HG02571 (cell line): ENCODE measurements at regions not wholly inside any gene's neighbourhood (a gene's known extent, or its start where the extent isn't known, plus 50 kb on each side); places are given as distances from the start of the nearest gene placed in this dataset.
"Not testable (repeated sequence)": the region's sequence is repeated elsewhere in the genome, so short reads cannot be mapped to it uniquely, and the experiment has no call there.

ENCODE experiments used
- ATAC-seq: cut with Tn5 transposase; IDR thresholded peaks from one replicate; pipeline ENCODE4 v1.9.1; 2021; ENCODE audit warnings: mild to moderate bottlenecking, moderate library complexity; ENCODE audit not compliant: unreplicated experiment

GRCh38 chr4:23970201-23970850 is 80.5 kb upstream of the PPARGC1A start:
- ATAC-seq: no peak

DNA sequence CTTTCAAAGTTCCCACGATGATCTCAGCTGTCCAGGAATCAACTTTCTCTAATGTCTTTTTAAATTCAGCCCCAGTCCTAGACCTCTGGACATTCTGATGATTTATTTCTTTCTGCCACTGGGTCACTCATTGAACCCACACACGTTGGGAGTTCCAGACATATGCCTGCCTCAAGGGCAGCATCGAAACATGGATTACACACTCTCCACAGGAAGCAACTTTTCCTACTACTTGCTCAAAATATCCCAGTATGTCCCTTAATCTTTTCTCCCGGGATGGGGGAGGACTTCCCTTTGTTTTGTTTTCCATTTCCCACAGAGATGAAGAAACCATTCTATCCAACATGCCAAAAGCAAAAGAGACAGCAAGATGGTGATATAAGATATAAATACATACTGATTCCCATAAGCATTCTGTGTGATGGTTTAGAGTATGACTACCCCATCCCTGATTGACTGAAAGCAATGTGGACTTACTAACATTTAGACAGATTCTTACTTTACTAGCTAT is 79.8 kb upstream of the PPARGC1A start:
- no peak for ATAC-seq

DNA sequence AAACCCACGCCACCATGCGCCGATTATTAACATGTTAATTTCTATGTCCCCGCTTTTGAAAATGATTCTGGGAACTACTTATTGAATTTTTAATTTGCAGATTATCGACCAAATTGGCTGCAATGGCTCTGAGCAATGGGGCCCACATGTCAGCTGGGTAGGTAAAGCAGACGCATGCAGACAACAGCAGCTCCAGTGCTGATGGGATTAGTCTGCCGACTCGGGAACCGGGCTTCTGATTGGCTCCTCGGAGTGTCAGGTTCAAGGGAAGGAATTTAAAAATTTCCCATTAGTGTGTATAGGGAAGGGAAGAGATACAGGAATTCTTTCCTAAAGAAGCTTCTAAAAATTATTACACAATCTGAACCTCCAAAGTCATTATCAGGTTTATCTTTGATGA is 77.4 kb upstream of the PPARGC1A start:
- ATAC-seq: no peak

DNA sequence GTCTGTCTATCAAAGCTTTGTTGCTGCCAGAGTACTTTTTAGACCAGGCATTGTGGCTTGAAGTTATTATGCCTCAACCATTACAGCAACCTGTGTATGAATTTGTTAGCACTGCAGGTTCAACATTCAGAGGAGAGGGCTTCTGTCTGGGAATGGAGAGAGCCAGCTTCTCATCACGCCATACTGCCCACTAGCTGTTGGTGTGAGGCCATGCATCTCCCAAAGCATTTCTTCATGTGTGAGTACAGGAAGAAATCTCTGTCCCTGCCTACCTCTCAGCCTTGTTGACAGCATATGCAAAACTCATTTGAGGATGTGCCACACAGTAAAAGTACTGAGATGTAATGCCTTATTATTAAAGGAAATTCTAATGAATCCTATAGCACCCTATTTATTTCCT is 76.9 kb upstream of the PPARGC1A start:
- ATAC-seq: no peak

DNA sequence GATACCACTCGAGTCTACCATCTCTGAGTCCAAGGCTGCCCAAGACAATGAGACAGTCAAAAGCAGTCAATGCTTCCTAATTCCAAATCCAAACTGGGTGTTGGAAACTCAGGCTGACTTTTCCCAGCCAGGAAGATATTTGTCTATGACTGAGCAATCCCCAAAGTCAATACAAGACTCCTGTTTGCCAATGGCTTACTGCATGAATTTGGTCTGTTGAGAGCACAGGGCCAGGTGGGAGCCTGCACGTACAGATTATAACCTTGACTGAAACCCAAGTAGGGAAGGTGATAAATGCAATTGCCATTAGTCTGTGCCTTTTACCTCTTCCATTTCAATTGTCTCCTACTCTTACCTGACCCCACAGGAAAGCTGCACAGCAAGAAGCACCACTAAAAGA is 72.6 kb upstream of the PPARGC1A start:
- no peak for ATAC-seq

DNA sequence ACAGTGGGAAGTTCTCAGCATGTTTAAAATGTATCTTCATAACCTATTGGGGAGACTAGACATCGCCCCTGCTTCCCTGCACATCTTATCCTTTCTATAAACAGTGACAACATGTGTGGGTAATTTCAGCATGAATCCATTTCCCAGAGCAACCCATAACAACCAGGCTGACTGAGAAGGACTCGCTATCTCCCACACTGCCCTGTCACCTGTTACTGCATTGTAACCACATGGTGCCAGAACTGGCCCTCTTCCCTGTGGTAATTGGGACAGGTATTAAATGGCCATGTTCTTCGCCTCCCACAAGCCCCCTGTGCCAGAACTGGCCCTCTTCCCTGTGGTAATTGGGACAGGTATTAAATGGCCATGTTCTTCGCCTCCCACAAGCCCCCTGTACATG is 71.5 kb upstream of the PPARGC1A start:
- ATAC-seq: not testable (repeated sequence)

- ATAC-seq: no peak
Measured at GRCh38 chr4:23959396-23960148, 69.7 kb upstream of the PPARGC1A start.

- ATAC-seq: no peak
Measured at GRCh38 chr4:23958749-23959148, 68.9 kb upstream of the PPARGC1A start.

DNA sequence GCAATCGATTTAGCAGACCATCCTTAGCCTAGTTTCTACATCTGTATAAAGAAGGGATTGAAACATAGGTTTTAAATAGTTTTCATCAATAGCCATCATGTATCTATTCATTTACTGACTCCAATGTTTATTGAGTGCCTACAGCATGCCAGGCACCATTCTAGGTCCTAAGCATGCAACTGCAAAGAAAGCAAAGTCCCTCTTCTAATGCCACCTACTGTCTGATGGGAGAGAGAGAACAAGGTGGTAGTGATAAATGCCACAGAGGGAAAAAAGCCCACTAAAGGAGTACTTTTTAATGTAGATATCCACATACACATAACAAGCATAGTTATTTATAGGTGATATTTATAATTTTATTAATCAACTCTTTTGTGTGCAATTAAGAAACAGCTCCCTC is 67.6 kb upstream of the PPARGC1A start:
- ATAC-seq: no peak

GRCh38 chr4:23956601-23957364 is 66.9 kb upstream of the PPARGC1A start:
- ATAC-seq: no peak

GRCh38 chr4:23952258-23952657 is 62.4 kb upstream of the PPARGC1A start:
- no peak for ATAC-seq

GRCh38 chr4:23947826-23948225 is 58.0 kb upstream of the PPARGC1A start:
- no peak for ATAC-seq

DNA sequence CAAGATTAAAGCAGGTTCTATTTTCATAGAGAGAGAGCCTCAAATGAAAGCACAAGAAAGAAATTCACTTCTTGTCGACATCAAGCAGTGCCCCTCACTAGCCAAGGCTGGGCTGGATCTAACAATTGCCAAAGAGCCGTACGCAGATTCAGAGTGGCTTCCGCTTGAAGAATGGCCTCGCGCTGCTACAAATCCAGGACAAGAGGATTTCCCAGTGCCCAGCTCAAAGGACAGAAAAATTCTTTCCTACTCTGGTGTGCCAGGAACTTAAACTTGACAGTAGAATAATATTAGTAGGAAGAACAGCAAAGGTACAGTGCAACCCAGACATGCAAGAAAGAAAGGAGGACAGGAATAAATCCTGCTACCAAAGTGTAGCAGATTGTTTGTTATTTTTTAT is 56.5 kb upstream of the PPARGC1A start:
- ATAC-seq: no peak

GRCh38 chr4:23945451-23946017 is 55.7 kb upstream of the PPARGC1A start:
- no peak for ATAC-seq

DNA sequence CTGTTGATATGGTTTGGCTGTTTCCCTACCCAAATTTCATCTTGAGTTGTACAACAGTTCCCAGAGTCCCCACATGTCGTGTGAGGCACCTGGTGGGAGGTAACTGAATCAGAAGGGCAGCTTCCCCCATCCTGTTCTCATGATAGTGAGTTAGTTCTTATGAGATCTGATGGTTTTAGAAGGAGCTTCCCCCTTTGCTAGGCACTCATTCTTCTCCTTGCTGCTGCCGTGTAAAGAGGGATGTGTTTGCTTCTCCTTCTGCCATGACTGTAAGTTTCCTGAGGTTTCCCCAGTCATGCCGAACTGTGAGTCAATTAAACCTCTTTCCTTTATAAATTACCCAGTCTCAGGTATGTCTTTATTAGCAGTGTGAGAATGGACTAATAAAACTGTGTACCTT is 54.7 kb upstream of the PPARGC1A start:
- not testable (repeated sequence) for ATAC-seq

DNA sequence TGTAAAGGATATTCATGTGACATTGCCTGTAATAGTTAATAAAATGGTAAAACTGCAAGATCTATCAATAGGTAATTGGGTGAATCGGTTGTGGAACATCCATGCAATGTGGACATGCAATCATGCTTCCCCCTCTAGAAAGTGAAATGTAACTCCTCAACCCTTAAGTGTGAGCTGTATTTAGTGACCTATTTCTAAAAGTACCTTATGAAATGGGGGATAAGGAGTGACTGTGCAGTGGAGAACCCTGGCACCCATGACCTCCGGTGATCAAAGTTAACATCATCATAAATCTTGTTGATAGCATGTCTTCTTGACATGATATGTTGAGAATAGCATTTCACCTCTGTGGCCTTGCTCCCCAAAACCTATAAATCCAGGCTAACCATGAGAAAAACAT is 53.6 kb upstream of the PPARGC1A start:
- ATAC-seq: no peak

GRCh38 chr4:23942471-23942870 is 52.6 kb upstream of the PPARGC1A start:
- ATAC-seq: no peak
